ENCODE measurements at regions not wholly inside any gene's neighbourhood (a gene's known extent, or its start where the extent isn't known, plus 50 kb on each side); places are given as distances from the start of the nearest gene placed in this dataset.

- Histone ChIP-seq H3K9ac (ENCODE audit: low read length) (no peak overlapping the region), H3K4me1 (ENCODE audit: insufficient read depth, low read length, severe bottlenecking) (peaks cover 16% of the 10 kb centered on the region), H2AFZ (ENCODE audit: low read length) (no peak overlapping the region), H4K20me1 (ENCODE audit: insufficient read depth, low read length) (no peaks in the 10 kb centered on the region), H3K79me2 (ENCODE audit: insufficient read depth, low read length) (no peaks in the 10 kb centered on the region), H3K9me2 (ENCODE audit: low read depth, low read length) (no peaks in the 10 kb centered on the region), H3F3A (ENCODE audit: insufficient read depth, low read length) (no peaks in the 10 kb centered on the region), H3K36me3 (ENCODE audit: insufficient read depth, low read length) (no peaks in the 10 kb centered on the region), H3K4me2 (ENCODE audit: low read length) (no peak overlapping the region), H3K27me3 (ENCODE audit: insufficient read depth, low read length) (no peaks in the 10 kb centered on the region), H3K27ac (ENCODE audit: low read depth, low read length, poor library complexity, severe bottlenecking) (no peak overlapping the region), H3K9me3 (ENCODE audit: low read length) (no peaks in the 10 kb centered on the region), H3K4me3 (ENCODE audit: low read depth, low read length, poor library complexity, severe bottlenecking) (no peak overlapping the region)
- TF ChIP-seq EZH2 (IDR thresholded peaks at IDR 0.05; ENCODE audit: borderline replicate concordance, low read length), result no peak
- no peak for TF ChIP-seq CTCF (IDR thresholded peaks at IDR 0.05; ENCODE audit: low read length)
These were observed 260.5 kb upstream of the MARCKS start for GRCh38 chr6:113596387-113597230.

DNA sequence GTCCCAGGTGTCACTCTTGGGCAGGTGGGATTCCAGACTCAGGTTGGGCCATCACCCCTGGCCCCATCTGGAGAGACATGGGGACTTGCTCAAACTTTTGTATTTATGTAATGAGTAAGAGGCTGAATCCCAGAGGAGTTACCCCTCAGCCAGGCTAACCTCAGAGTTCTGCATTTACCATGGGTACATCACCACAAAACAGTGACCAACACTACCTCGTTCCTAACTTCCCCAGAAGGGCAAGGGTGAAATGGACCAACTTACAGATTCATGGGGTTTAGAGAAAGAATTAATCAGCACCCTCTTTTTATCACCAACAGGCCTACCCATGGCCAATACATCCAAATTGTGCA, 259.9 kb upstream of the MARCKS start:
- Histone ChIP-seq H3K27ac (ENCODE audit: low read depth, low read length, poor library complexity, severe bottlenecking) (no peak overlapping the region), H3K4me2 (ENCODE audit: low read length) (no peak overlapping the region), H3K4me1 (ENCODE audit: insufficient read depth, low read length, severe bottlenecking) (peaks cover 11% of the 10 kb centered on the region), H3K4me3 (ENCODE audit: low read depth, low read length, poor library complexity, severe bottlenecking) (no peak overlapping the region), H3F3A (ENCODE audit: insufficient read depth, low read length) (no peaks in the 10 kb centered on the region), H3K79me2 (ENCODE audit: insufficient read depth, low read length) (no peaks in the 10 kb centered on the region), H3K27me3 (ENCODE audit: insufficient read depth, low read length) (no peaks in the 10 kb centered on the region), H2AFZ (ENCODE audit: low read length) (no peak overlapping the region), H3K9ac (ENCODE audit: low read length) (no peak overlapping the region), H4K20me1 (ENCODE audit: insufficient read depth, low read length) (no peaks in the 10 kb centered on the region), H3K9me3 (ENCODE audit: low read length) (no peaks in the 10 kb centered on the region), H3K36me3 (ENCODE audit: insufficient read depth, low read length) (no peaks in the 10 kb centered on the region), H3K9me2 (ENCODE audit: low read depth, low read length) (no peaks in the 10 kb centered on the region)
- no peak for TF ChIP-seq CTCF (IDR thresholded peaks at IDR 0.05; ENCODE audit: low read length)
- no peak for TF ChIP-seq EZH2 (IDR thresholded peaks at IDR 0.05; ENCODE audit: borderline replicate concordance, low read length)

- Histone ChIP-seq H3K9me2 (ENCODE audit: low read depth, low read length) (no peaks in the 10 kb centered on the region), H3K9ac (ENCODE audit: low read length) (no peak overlapping the region), H3K4me3 (ENCODE audit: low read depth, low read length, poor library complexity, severe bottlenecking) (no peak overlapping the region), H3K36me3 (ENCODE audit: insufficient read depth, low read length) (no peaks in the 10 kb centered on the region), H2AFZ (ENCODE audit: low read length) (no peak overlapping the region), H3K4me2 (ENCODE audit: low read length) (no peak overlapping the region), H3K4me1 (ENCODE audit: insufficient read depth, low read length, severe bottlenecking) (no peaks in the 10 kb centered on the region), H3K27ac (ENCODE audit: low read depth, low read length, poor library complexity, severe bottlenecking) (no peak overlapping the region), H3F3A (ENCODE audit: insufficient read depth, low read length) (no peaks in the 10 kb centered on the region), H3K79me2 (ENCODE audit: insufficient read depth, low read length) (no peaks in the 10 kb centered on the region), H3K27me3 (ENCODE audit: insufficient read depth, low read length) (no peaks in the 10 kb centered on the region), H3K9me3 (ENCODE audit: low read length) (no peaks in the 10 kb centered on the region), H4K20me1 (ENCODE audit: insufficient read depth, low read length) (no peaks in the 10 kb centered on the region)
- TF ChIP-seq EZH2 (IDR thresholded peaks at IDR 0.05; ENCODE audit: borderline replicate concordance, low read length), result no peak
- TF ChIP-seq CTCF (IDR thresholded peaks at IDR 0.05; ENCODE audit: low read length), result no peak
These were observed 258.4 kb upstream of the MARCKS start for GRCh38 chr6:113598786-113599185.
